IMR-90 (cell line): ENCODE measurements at regions not wholly inside any gene's neighbourhood (a gene's known extent, or its start where the extent isn't known, plus 50 kb on each side); places are given as distances from the start of the nearest gene placed in this dataset.

Experiments
- ATAC-seq: fragments of 200-7000 bp; cut with Tn5 transposase; 2 replicates; pipeline ENCODE4 v1.9.1; 2020; ENCODE audit warnings: low read depth, mild to moderate bottlenecking, moderate library complexity
- BruUV-seq: library from RNA; stranded (reverse); fragments of 400-500 nt; replicated peaks from 2 replicates; lab custom pipeline; 2021; lab: Mats Ljungman, UMichigan
- CTCF ChIA-PET: fragments of 300-600 bp; formaldehyde crosslinking; extraction: SDS; loops from one replicate; lab custom pipeline; 2021; ENCODE audit warnings: antibody characterized with exemption; lab: Yijun Ruan, JAX
- POLR2A ChIA-PET: fragments of 300-600 bp; sonication (Branson Sonifier 250); formaldehyde crosslinking; loops from one replicate; lab custom pipeline; 2022; ENCODE audit warnings: antibody characterized with exemption; ENCODE audit not compliant: unreplicated experiment; lab: Charles Lee
- DNase-seq: peaks from one replicate; pipeline ENCODE4 v3.0.0; 2013
- H2AFZ ChIP-seq: replicated peaks from 2 replicates; pipeline ENCODE3; 2013; ENCODE audit warnings: low read length, mild to moderate bottlenecking; ENCODE audit not compliant: poor library complexity
- H2AK5ac ChIP-seq: 2 replicates; pipeline ENCODE4 v1.6.1; 2013; ENCODE audit warnings: low read depth, low read length, inconsistent platforms
- H2AK9ac ChIP-seq: replicated peaks from 2 replicates; pipeline ENCODE3; 2013; ENCODE audit warnings: mild to moderate bottlenecking, low read depth, low read length, moderate library complexity; ENCODE audit not compliant: poor library complexity
- H2BK120ac ChIP-seq: 2 replicates; pipeline ENCODE4 v1.6.1; 2013; ENCODE audit warnings: low read depth, low read length, inconsistent platforms
- H2BK15ac ChIP-seq: 3 replicates; pipeline ENCODE4 v1.6.1; 2013; ENCODE audit warnings: low read depth, low read length, inconsistent platforms
- H2BK20ac ChIP-seq: 2 replicates; pipeline ENCODE4 v1.6.1; 2013; ENCODE audit warnings: low read depth, mild to moderate bottlenecking, inconsistent platforms, low read length, moderate library complexity
- H2BK5ac ChIP-seq: 2 replicates; pipeline ENCODE4 v1.6.1; 2013; ENCODE audit warnings: mild to moderate bottlenecking, low read depth, low read length, inconsistent platforms; ENCODE audit not compliant: poor library complexity, severe bottlenecking
- H3K14ac ChIP-seq: replicated peaks from 2 replicates; pipeline ENCODE4 v1.6.1; 2013; ENCODE audit warnings: low read depth, low read length, inconsistent platforms
- H3K18ac ChIP-seq: 2 replicates; pipeline ENCODE4 v1.6.1; 2013; ENCODE audit warnings: low read depth, low read length, control low read depth
- H3K23ac ChIP-seq: 2 replicates; pipeline ENCODE4 v1.6.1; 2013; ENCODE audit warnings: low read depth, low read length, inconsistent platforms
- H3K27ac ChIP-seq: 2 replicates; pipeline ENCODE4 v1.5.1; 2013; ENCODE audit warnings: mild to moderate bottlenecking, control low read depth, low read length; ENCODE audit not compliant: insufficient read depth
- H3K27me3 ChIP-seq: 2 replicates; pipeline ENCODE4 v1.6.1; 2013; ENCODE audit warnings: low read length; ENCODE audit not compliant: control insufficient read depth, insufficient read depth
- H3K36me3 ChIP-seq: 2 replicates; pipeline ENCODE4 v1.6.1; 2013; ENCODE audit warnings: low read length, mixed read lengths; ENCODE audit not compliant: control insufficient read depth, insufficient read depth
- H3K4ac ChIP-seq: 2 replicates; pipeline ENCODE4 v1.6.1; 2013; ENCODE audit warnings: low read depth, low read length, inconsistent platforms
- H3K4me1 ChIP-seq: 2 replicates; pipeline ENCODE4 v1.6.1; 2013; ENCODE audit warnings: low read length, mixed read lengths; ENCODE audit not compliant: control insufficient read depth, insufficient read depth
- H3K4me2 ChIP-seq: 2 replicates; pipeline ENCODE4 v1.6.1; 2013; ENCODE audit warnings: low read depth, mild to moderate bottlenecking, control low read depth, low read length, moderate library complexity
- H3K4me3 ChIP-seq: 2 replicates; pipeline ENCODE4 v1.5.1; 2013; ENCODE audit warnings: low read depth, mild to moderate bottlenecking, control low read depth, low read length, moderate library complexity; ENCODE audit not compliant: insufficient read depth
- H3K56ac ChIP-seq: 2 replicates; pipeline ENCODE4 v1.6.1; 2013; ENCODE audit warnings: low read length, inconsistent platforms; ENCODE audit not compliant: insufficient read depth; ENCODE audit errors: extremely low read depth
- H3K79me1 ChIP-seq, 2 experiments: 2 replicates each; pipeline ENCODE4 v1.6.1; 2013; ENCODE audit warnings: low read length in 2 of 2, inconsistent platforms in 1 of 2, low read depth in 1 of 2
- H3K9ac ChIP-seq: 2 replicates; pipeline ENCODE4 v1.6.1; 2013; ENCODE audit warnings: low read depth, low read length, control low read depth
- H3K9me1 ChIP-seq: 2 replicates; pipeline ENCODE4 v1.6.1; 2013; ENCODE audit warnings: low read length, inconsistent platforms; ENCODE audit not compliant: insufficient read depth
- H3K9me3 ChIP-seq: 2 replicates; pipeline ENCODE4 v1.6.1; 2013; ENCODE audit warnings: low read length; ENCODE audit not compliant: control insufficient read depth, insufficient read depth
- H4K20me1 ChIP-seq: 2 replicates; pipeline ENCODE4 v1.6.1; 2013; ENCODE audit warnings: low read length, inconsistent platforms; ENCODE audit not compliant: insufficient read depth
- H4K5ac ChIP-seq: 2 replicates; pipeline ENCODE4 v1.6.1; 2013; ENCODE audit warnings: mild to moderate bottlenecking, low read depth, low read length, control low read depth
- H4K8ac ChIP-seq, 2 experiments: 2 replicates each; pipeline ENCODE4 v1.6.1; 2013; ENCODE audit warnings: low read depth in 2 of 2, low read length in 2 of 2, control low read depth in 1 of 2, inconsistent platforms in 1 of 2
- H4K91ac ChIP-seq: 2 replicates; pipeline ENCODE4 v1.6.1; 2013; ENCODE audit warnings: low read depth, low read length, inconsistent platforms; ENCODE audit not compliant: insufficient read depth
- CHD1 ChIP-seq: IDR thresholded peaks from 2 replicates; pipeline ENCODE4 v1.6.1; 2012; ENCODE audit warnings: low read depth, low read length, improper control_type of control experiment
- MAZ ChIP-seq: IDR thresholded peaks from 2 replicates; pipeline ENCODE4 v1.6.1; 2012; ENCODE audit warnings: low read depth, mild to moderate bottlenecking, low read length, improper control_type of control experiment, moderate library complexity, borderline replicate concordance
- NFE2L2 ChIP-seq: fragments of 150-350 bp; IDR thresholded peaks from 2 replicates; pipeline ENCODE4 v1.6.1; 2016; ENCODE audit warnings: low read depth, mild to moderate bottlenecking, low read length
- POLR2A ChIP-seq: IDR thresholded peaks from 2 replicates; pipeline ENCODE4 v1.6.1; 2012; ENCODE audit warnings: mild to moderate bottlenecking, low read depth, low read length
- RAD21 ChIP-seq: IDR thresholded peaks from 2 replicates; pipeline ENCODE4 v1.6.1; 2012; ENCODE audit warnings: low read length, improper control_type of control experiment
- WGBS, 2 experiments: methylation state at CpG; one replicate each; pipeline versions ENCODE4 v1.1.5 to v1.1.7; 2013; ENCODE audit warnings: missing lambda C conversion rate in 2 of 2; ENCODE audit not compliant: insufficient read length in 1 of 2; ENCODE audit errors: extremely low coverage in 2 of 2; 5-methylcytosine and 5-hydroxymethylcytosine counted together
- dilution Hi-C: fragments of 300-500 bp; cut with HindIII; formaldehyde crosslinking; loops from one replicate; pipeline ENCODE4 v1.14.3; 2018; ENCODE audit warnings: low sequenced_read_pairs; ENCODE audit not compliant: unreplicated experiment
- in situ Hi-C: fragments of 300-500 bp; cut with MboI; formaldehyde crosslinking; loops from 3 replicates; pipeline ENCODE4 v1.14.3; 2019; ENCODE audit warnings: low sequenced_read_pairs, inconsistent platforms, mixed read lengths
- intact Hi-C: fragments of 100-400 bp; cut with micrococcal nuclease; formaldehyde crosslinking; loops from 2 replicates; pipeline ENCODE4 v1.10.0; 2022

DNA sequence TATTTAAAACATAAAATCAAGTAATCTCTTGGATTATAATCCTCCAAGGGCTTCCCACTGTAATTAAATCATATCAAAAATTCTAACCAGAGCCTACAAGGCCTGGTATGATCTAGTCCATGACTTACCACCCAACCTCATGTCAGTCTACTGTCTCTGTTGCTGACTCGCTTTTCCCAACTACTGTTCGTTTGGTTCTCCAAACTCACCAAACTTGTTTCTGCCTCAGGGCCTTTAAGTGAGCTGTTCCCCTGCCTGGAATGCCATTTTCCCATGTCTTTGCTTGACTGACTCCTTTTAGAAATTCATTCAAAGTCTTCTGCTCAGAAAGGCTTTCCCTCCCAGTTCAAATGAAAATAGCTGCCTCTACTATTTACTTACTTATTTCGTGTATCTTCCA lies 95.9 kb downstream of the ZC3H11B start:
- no peak overlapping the region for H3K27ac ChIP-seq
- no peak overlapping the region for H2BK5ac ChIP-seq
- in situ Hi-C loops (no loop called here), dilution Hi-C loops (no loop called here), intact Hi-C loops (no loop called here)
- H2AFZ ChIP-seq = no peak overlapping the region
- no peaks in the 10 kb centered on the region for H3K9me3 ChIP-seq
- H2AK5ac ChIP-seq = no peak overlapping the region
- no peak overlapping the region for H3K4me2 ChIP-seq
- no peak overlapping the region for H3K9ac ChIP-seq
- H2AK9ac ChIP-seq = no peak overlapping the region
- no peak overlapping the region for H4K91ac ChIP-seq
- H3K23ac ChIP-seq = no peak overlapping the region
- ChIA-PET CTCF (no interaction called here), POLR2A (no interaction called here)
- TF ChIP-seq POLR2A (no peak), MAZ (no peak), RAD21 (no peak), CHD1 (no peak), NFE2L2 (no peak)
- H3K18ac ChIP-seq = no peak overlapping the region
- DNase-seq = no peak
- WGBS, 2 experiments = 85% methylated on average over 2 of the region's 3 CpGs; no CpG with 5 or more reads in 1 of the 2 experiments
- BruUV-seq = no TSS peak
- H3K36me3 ChIP-seq = no peaks in the 10 kb centered on the region
- H4K8ac ChIP-seq = no peak overlapping the region
- no peaks in the 10 kb centered on the region for H4K20me1 ChIP-seq
- H2BK15ac ChIP-seq = no peak overlapping the region
- no peaks in the 10 kb centered on the region for H3K79me1 ChIP-seq
- H3K27me3 ChIP-seq = no peaks in the 10 kb centered on the region
- H2BK120ac ChIP-seq = no peak overlapping the region
- no peaks in the 10 kb centered on the region for H3K9me1 ChIP-seq
- peaks cover 2% of the 10 kb centered on the region; the same call in 1 of the 2 replicates for H3K4me1 ChIP-seq
- no peak overlapping the region for H3K4me3 ChIP-seq
- H3K4ac ChIP-seq = no peak overlapping the region
- no peak overlapping the region for H3K56ac ChIP-seq
- ATAC-seq = no peak
- no peak overlapping the region for H3K14ac ChIP-seq
- H4K5ac ChIP-seq = no peak overlapping the region
- no peak overlapping the region for H2BK20ac ChIP-seq
